Heart left ventricle (tissue), 16 donors: ENCODE measurements at regions not wholly inside any gene's neighbourhood (a gene's known extent, or its start where the extent isn't known, plus 50 kb on each side); places are given as distances from the start of the nearest gene placed in this dataset.

Source experiments
- ATAC-seq, 4 donors: fragments of 200-7000 bp; cut with Tn5 transposase; one replicate each; pipeline ENCODE4 v1.9.1; 2020 to 2022; ENCODE audit warnings: moderate library complexity in 4 of 4, mild to moderate bottlenecking in 3 of 4, moderate number of reproducible peaks in 1 of 4
- DNase-seq, 5 donors: peaks; one replicate each; pipeline ENCODE4 v3.0.0-alpha.2; 2020
- H3K27ac ChIP-seq, 12 donors: fragments of 200-600 bp; sonication (generic) in 4 of 12; one replicate each; pipeline versions ENCODE4 v1.5.0 to v1.8.0; 2016 to 2022; ENCODE audit warnings: mild to moderate bottlenecking in 2 of 12
- H3K27me3 ChIP-seq, 9 donors: fragments of 200-600 bp; sonication (generic) in 2 of 9; one replicate each; pipeline versions ENCODE4 v1.5.1 to v1.8.0; 2016 to 2022; ENCODE audit warnings: mild to moderate bottlenecking in 3 of 9
- H3K36me3 ChIP-seq, 9 donors: fragments of 200-600 bp; sonication (generic) in 2 of 9; one replicate each; pipeline versions ENCODE4 v1.5.0 to v1.8.0; 2018 to 2022; ENCODE audit warnings: mild to moderate bottlenecking in 2 of 9
- H3K4me1 ChIP-seq, 12 donors: fragments of 200-600 bp; sonication (generic) in 4 of 12; one replicate each; pipeline versions ENCODE4 v1.5.0 to v1.8.0; 2016 to 2022; ENCODE audit warnings: mild to moderate bottlenecking in 3 of 12
- H3K4me3 ChIP-seq, 12 donors: fragments of 200-600 bp; sonication (generic) in 4 of 12; one replicate each; pipeline versions ENCODE4 v1.5.0 to v1.8.0; 2017 to 2022; ENCODE audit warnings: mild to moderate bottlenecking in 9 of 12, moderate library complexity in 4 of 12
- H3K9me3 ChIP-seq, 12 donors: fragments of 200-600 bp; sonication (generic) in 4 of 12; one replicate each; pipeline versions ENCODE4 v1.5.0 to v1.8.0; 2016 to 2022; ENCODE audit warnings: mild to moderate bottlenecking in 1 of 12
- CTCF ChIP-seq, 12 donors: fragments of 200-600 bp; sonication (generic) in 4 of 12; IDR thresholded peaks; one replicate each; pipeline versions ENCODE4 v1.5.0 to v1.8.0; 2018 to 2022; ENCODE audit warnings: antibody characterized with exemption in 12 of 12, mild to moderate bottlenecking in 5 of 12
- POLR2A ChIP-seq, 2 donors: fragments of 450-650 bp; IDR thresholded peaks; one replicate each; pipeline ENCODE4 v1.6.1; 2017; ENCODE audit warnings: antibody characterized with exemption in 2 of 2, mild to moderate bottlenecking in 2 of 2, moderate library complexity in 2 of 2
- WGBS, 4 donors: extraction: QIAGEN DNeasy Blood & Tissue Kit in 2 of 4; methylation state at CpG; one replicate each; pipeline versions ENCODE4 v1.1.5 to v1.1.7; 2013 to 2018; 5-methylcytosine and 5-hydroxymethylcytosine counted together
- intact Hi-C, 10 donors: fragments of 100-400 bp; cut with DNase I; formaldehyde crosslinking; loops; one replicate each; pipeline versions ENCODE4 v1.11.1 to v1.14.2; 2022
- donor health status: ischemic (EF 13 %, LVEDD 7.1; RV severe dilation, severe dysfunction).
- donor health status: healthy with polysubstance abuse.
- donor health status: DM: no; HTN: yes; CAD: no.
- donor health status: DM: no; HTN: no; CAD: no.
- donor health status: ischemic (EF 25% LVEDD 6.9; RV normal size, moderate dysfunction).
- donor health status: ischemic (EF 25% LVEDD 5.7; RV mildly dilated, moderate dysfunction).
- donor health status: healthy.
- donor health status: DM: yes; HTN: yes; CAD: no.
- donor health status: ischemic (EF 35%, LVEDD 5.7; RV mildly dilated, moderate dysfunction).
- donor health status: nonischemic (EF 11% LVEDD 7.7; RV severe dilation, severe dysfunction).
- donor health status: DM: yes; HTN: yes; CAD: no.
- donor health status: PGD.
- donor health status: ischemic (EF 29% LVEDD 5.4; RV normal size, mild dysfunction).
- donor health status: nonischemic (EF 23%, LVEDD 6.1; RV moderate dilation, normal function).

- ATAC-seq (peak; percentile 75 to 85 (median 78)), DNase-seq (no peak)
- TF ChIP-seq CTCF (IDR thresholded peaks at IDR 0.05) (no peak), POLR2A (IDR thresholded peaks at IDR 0.05) (no peak)
- no peaks in the 10 kb centered on the region for H3K9me3 ChIP-seq
- H3K4me1 ChIP-seq, result peaks cover 0 to 20% (median 8%) of the 10 kb centered on the region in 12 donors
- H3K27me3 ChIP-seq, result no peaks in the 10 kb centered on the region
- WGBS, 4 donors, result 13 to 24% (median 18%) methylated on average over 2 of the region's 2 CpGs
- H3K27ac ChIP-seq, result peak overlapping the region in 1 of 12 donors; percentile 75
- no peak overlapping the region for H3K4me3 ChIP-seq
- no peaks in the 10 kb centered on the region for H3K36me3 ChIP-seq
- intact Hi-C loops, result no loop called here
Observed at GRCh38 chr3:64345371-64345770, 120.1 kb upstream of the PRICKLE2 start.

GRCh38 chr3:64344721-64345207, 119.5 kb upstream of the PRICKLE2 start:
- H3K36me3 ChIP-seq, result no peaks in the 10 kb centered on the region
- H3K4me1 ChIP-seq, result peaks cover 0 to 20% (median 8%) of the 10 kb centered on the region in 12 donors
- intact Hi-C loops, result no loop called here
- ATAC-seq, result peak in 3 of 4 donors; percentile 17 to 28 (median 21)
- 55 to 79% (median 61%) methylated on average over 2 to 4 of the region's 4 CpGs for WGBS, 4 donors
- TF ChIP-seq POLR2A (IDR thresholded peaks at IDR 0.05) (no peak), CTCF (IDR thresholded peaks at IDR 0.05) (no peak)
- H3K4me3 ChIP-seq, result no peak overlapping the region
- no peak for DNase-seq
- no peaks in the 10 kb centered on the region for H3K27me3 ChIP-seq
- H3K27ac ChIP-seq, result peak overlapping the region in 1 of 12 donors; percentile 75
- H3K9me3 ChIP-seq, result no peaks in the 10 kb centered on the region

- ATAC-seq (no peak), DNase-seq (no peak)
- 54 to 71% (median 64%) methylated on average over 8 of the region's 8 CpGs for WGBS, 4 donors
- peaks cover 0 to 20% (median 8%) of the 10 kb centered on the region in 12 donors for H3K4me1 ChIP-seq
- H3K9me3 ChIP-seq, result no peaks in the 10 kb centered on the region
- H3K27me3 ChIP-seq, result no peaks in the 10 kb centered on the region
- no peaks in the 10 kb centered on the region for H3K36me3 ChIP-seq
- no peak overlapping the region for H3K4me3 ChIP-seq
- TF ChIP-seq CTCF (IDR thresholded peaks at IDR 0.05), result no peak
- no peak for TF ChIP-seq POLR2A (IDR thresholded peaks at IDR 0.05)
- H3K27ac ChIP-seq, result peak overlapping the region in 1 of 12 donors; percentile 75
- intact Hi-C loops, result no loop called here
Observed at GRCh38 chr3:64343689-64344430, 118.6 kb upstream of the PRICKLE2 start.

GRCh38 chr3:64342940-64343688, 117.8 kb upstream of the PRICKLE2 start:
- WGBS, 4 donors, result 74 to 81% (median 78%) methylated on average over 6 of the region's 6 CpGs
- no peaks in the 10 kb centered on the region for H3K36me3 ChIP-seq
- DNase-seq (no peak), ATAC-seq (peak in 1 of 4 donors; percentile 32)
- intact Hi-C loops, result no loop called here
- H3K4me1 ChIP-seq, result peaks cover 0 to 20% (median 8%) of the 10 kb centered on the region in 12 donors
- TF ChIP-seq CTCF (IDR thresholded peaks at IDR 0.05) (no peak), POLR2A (IDR thresholded peaks at IDR 0.05) (no peak)
- H3K4me3 ChIP-seq, result no peak overlapping the region
- no peaks in the 10 kb centered on the region for H3K9me3 ChIP-seq
- H3K27ac ChIP-seq, result peak overlapping the region in 1 of 12 donors; percentile 75
- H3K27me3 ChIP-seq, result no peaks in the 10 kb centered on the region
